ENCODE measurements at regions not wholly inside any gene's neighbourhood (a gene's known extent, or its start where the extent isn't known, plus 50 kb on each side); places are given as distances from the start of the nearest gene placed in this dataset.

DNA sequence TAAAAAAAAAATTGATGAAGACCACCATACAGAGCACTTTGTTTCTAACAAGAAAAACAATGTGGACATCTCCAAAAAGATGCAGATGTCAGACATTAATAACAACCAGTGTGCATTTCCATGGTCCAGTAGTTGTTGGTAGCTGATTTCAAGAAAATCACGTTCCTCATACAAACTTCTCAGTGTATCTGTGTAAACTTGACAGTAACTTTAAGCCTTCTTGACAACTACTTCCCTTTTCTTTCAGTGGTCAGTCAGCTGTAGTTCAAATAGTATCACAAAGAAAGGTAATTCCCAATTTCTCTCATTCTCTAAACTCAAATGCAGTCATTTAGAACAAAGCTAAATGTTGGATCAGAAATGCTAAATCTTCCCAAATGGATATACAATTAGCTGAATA, 879.9 kb downstream of the AMY1C start:
- Histone ChIP-seq H3K56ac (ENCODE audit: insufficient read length, low read depth, low read length) (no peak overlapping the region), H3K27ac (ENCODE audit: insufficient read length, low read depth, low read length) (no peak overlapping the region), H4K91ac (ENCODE audit: insufficient read length, low read depth, low read length) (no peak overlapping the region), H3K18ac (ENCODE audit: insufficient read length, low read depth, low read length) (no peak overlapping the region), H4K5ac (ENCODE audit: insufficient read length, low read depth, low read length) (no peak overlapping the region), H3K23me2 (ENCODE audit: insufficient read length, low read depth, low read length, poor library complexity, severe bottlenecking) (no peaks in the 10 kb centered on the region), H2BK5ac (ENCODE audit: insufficient read length, low read length) (no peak overlapping the region), H3T11ph (ENCODE audit: low read length) (no peak overlapping the region), H2AFZ (ENCODE audit: low read length) (no peak overlapping the region), H3K23ac (ENCODE audit: insufficient read length, low read depth, low read length) (no peak overlapping the region), H4K20me1 (ENCODE audit: control insufficient read depth, insufficient read depth, insufficient read length) (no peaks in the 10 kb centered on the region), H3K4me2 (ENCODE audit: insufficient read depth, insufficient read length, low read length) (no peak overlapping the region), H3K4me1 (ENCODE audit: insufficient read depth, low read length) (no peaks in the 10 kb centered on the region), H2BK12ac (ENCODE audit: insufficient read length, low read depth, low read length) (no peak overlapping the region), H3K79me1 (ENCODE audit: insufficient read depth, low read depth, low read length, poor library complexity, severe bottlenecking) (no peaks in the 10 kb centered on the region), H3K9ac (ENCODE audit: extremely low read depth, insufficient read length, low read length) (no peak overlapping the region), H2BK20ac (ENCODE audit: low read depth, low read length, poor library complexity, severe bottlenecking) (no peak overlapping the region), H2BK15ac (ENCODE audit: low read depth, low read length) (no peak overlapping the region), H3K9me3 (ENCODE audit: control insufficient read depth, low read depth, low read length) (no peaks in the 10 kb centered on the region), H3K14ac (ENCODE audit: insufficient read depth, low read length) (no peak overlapping the region), H3K79me2 (ENCODE audit: insufficient read depth, low read length) (no peaks in the 10 kb centered on the region), H3K27me3 (ENCODE audit: insufficient read depth, low read length) (no peaks in the 10 kb centered on the region), H4K8ac (replicated peaks; ENCODE audit: insufficient read length, low read depth, low read length) (no peak overlapping the region), H2AK5ac (ENCODE audit: insufficient read length, low read length) (no peak overlapping the region), H3K4ac (ENCODE audit: low read depth, low read length) (no peak overlapping the region), H2BK120ac (ENCODE audit: low read depth, low read length, poor library complexity, severe bottlenecking) (no peak overlapping the region)
- WGBS (ENCODE audit: extremely low coverage, insufficient read length, low lambda C conversion rate), result no CpG with 5 or more reads among the region's 1 CpG
- Mint-ChIP-seq H3K9me3 (no peaks in the 10 kb centered on the region), H3K4me1 (no peaks in the 10 kb centered on the region), H3K27ac (no peak overlapping the region), H3K27me3 (ENCODE audit: low read depth) (no peaks in the 10 kb centered on the region), H3K4me3 (no peak overlapping the region), H3K36me3 (ENCODE audit: insufficient read depth in 1 of 3, low read depth in 3 of 3) (no peaks in the 10 kb centered on the region)
- TF ChIP-seq, protein P1, sequence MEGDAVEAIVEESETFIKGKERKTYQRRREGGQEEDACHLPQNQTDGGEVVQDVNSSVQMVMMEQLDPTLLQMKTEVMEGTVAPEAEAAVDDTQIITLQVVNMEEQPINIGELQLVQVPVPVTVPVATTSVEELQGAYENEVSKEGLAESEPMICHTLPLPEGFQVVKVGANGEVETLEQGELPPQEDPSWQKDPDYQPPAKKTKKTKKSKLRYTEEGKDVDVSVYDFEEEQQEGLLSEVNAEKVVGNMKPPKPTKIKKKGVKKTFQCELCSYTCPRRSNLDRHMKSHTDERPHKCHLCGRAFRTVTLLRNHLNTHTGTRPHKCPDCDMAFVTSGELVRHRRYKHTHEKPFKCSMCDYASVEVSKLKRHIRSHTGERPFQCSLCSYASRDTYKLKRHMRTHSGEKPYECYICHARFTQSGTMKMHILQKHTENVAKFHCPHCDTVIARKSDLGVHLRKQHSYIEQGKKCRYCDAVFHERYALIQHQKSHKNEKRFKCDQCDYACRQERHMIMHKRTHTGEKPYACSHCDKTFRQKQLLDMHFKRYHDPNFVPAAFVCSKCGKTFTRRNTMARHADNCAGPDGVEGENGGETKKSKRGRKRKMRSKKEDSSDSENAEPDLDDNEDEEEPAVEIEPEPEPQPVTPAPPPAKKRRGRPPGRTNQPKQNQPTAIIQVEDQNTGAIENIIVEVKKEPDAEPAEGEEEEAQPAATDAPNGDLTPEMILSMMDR (conservative IDR thresholded peaks at IDR 0.05), result no peak
- DNase-seq, result no peak

Data from H9 (cell line).